GM18861 (cell line): ENCODE measurements at regions not wholly inside any gene's neighbourhood (a gene's known extent, or its start where the extent isn't known, plus 50 kb on each side); places are given as distances from the start of the nearest gene placed in this dataset.
"Not testable (repeated sequence)": the region's sequence is repeated elsewhere in the genome, so short reads cannot be mapped to it uniquely, and the experiment has no call there.

Experiments
- ATAC-seq: cut with Tn5 transposase; IDR thresholded peaks from one replicate; pipeline ENCODE4 v1.9.1; 2021; ENCODE audit not compliant: unreplicated experiment

- no peak for ATAC-seq
Measured at GRCh38 chr10:32217216-32217615, 129.7 kb downstream of the EPC1 start.

GRCh38 chr10:32213838-32214237 lies 133.1 kb downstream of the EPC1 start:
- not testable (repeated sequence) for ATAC-seq

GRCh38 chr10:32211046-32211363 lies 136.0 kb downstream of the EPC1 start:
- no peak for ATAC-seq

- ATAC-seq = no peak
Measured at GRCh38 chr10:32210306-32211045, 136.5 kb downstream of the EPC1 start.

- not testable (repeated sequence) for ATAC-seq
Measured at GRCh38 chr10:32208005-32208404, 139.0 kb downstream of the EPC1 start.

- no peak for ATAC-seq
Measured at GRCh38 chr10:32207544-32207943, 139.4 kb downstream of the EPC1 start.

- no peak for ATAC-seq
Measured at GRCh38 chr10:32205670-32206069, 141.3 kb downstream of the EPC1 start.

GRCh38 chr10:32204606-32205005 lies 142.4 kb downstream of the EPC1 start:
- ATAC-seq = no peak

- no peak for ATAC-seq
Measured at GRCh38 chr10:32199714-32200394, 143.6 kb upstream of the KIF5B start.

- ATAC-seq = no peak
Measured at GRCh38 chr10:32197423-32197822, 141.2 kb upstream of the KIF5B start.

GRCh38 chr10:32190890-32191491 lies 134.8 kb upstream of the KIF5B start:
- peak; percentile 82 for ATAC-seq

- no peak for ATAC-seq
Measured at GRCh38 chr10:32189400-32190084, 133.3 kb upstream of the KIF5B start.

- not testable (repeated sequence) for ATAC-seq
Measured at GRCh38 chr10:32188601-32189000, 132.4 kb upstream of the KIF5B start.

- no peak for ATAC-seq
Measured at GRCh38 chr10:32187686-32188085, 131.5 kb upstream of the KIF5B start.

- not testable (repeated sequence) for ATAC-seq
Measured at GRCh38 chr10:32183652-32184051, 127.4 kb upstream of the KIF5B start.

- no peak for ATAC-seq
Measured at GRCh38 chr10:32182476-32182875, 126.3 kb upstream of the KIF5B start.

GRCh38 chr10:32180390-32181280 lies 124.4 kb upstream of the KIF5B start:
- no peak for ATAC-seq

- ATAC-seq = no peak
Measured at GRCh38 chr10:32179836-32180235, 123.6 kb upstream of the KIF5B start.

- not testable (repeated sequence) for ATAC-seq
Measured at GRCh38 chr10:32177594-32177993, 121.4 kb upstream of the KIF5B start.

- no peak for ATAC-seq
Measured at GRCh38 chr10:32175629-32176028, 119.4 kb upstream of the KIF5B start.
